ENCODE measurements at regions not wholly inside any gene's neighbourhood (a gene's known extent, or its start where the extent isn't known, plus 50 kb on each side); places are given as distances from the start of the nearest gene placed in this dataset.

- no peak for DNase-seq
These were observed 278.2 kb downstream of the SNX13 start for GRCh38 chr7:17661982-17662585.

- no peak for DNase-seq
These were observed 277.1 kb downstream of the SNX13 start for GRCh38 chr7:17663061-17663675.

GRCh38 chr7:17665029-17665428 is 275.3 kb downstream of the SNX13 start:
- DNase-seq: no peak

GRCh38 chr7:17668122-17668521 is 272.2 kb downstream of the SNX13 start:
- DNase-seq: no peak

- DNase-seq: no peak
These were observed 271.1 kb downstream of the SNX13 start for GRCh38 chr7:17669204-17669603.

- DNase-seq: no peak
These were observed 268.3 kb downstream of the SNX13 start for GRCh38 chr7:17671956-17672355.

GRCh38 chr7:17672783-17673182 is 267.5 kb downstream of the SNX13 start:
- DNase-seq: no peak

- no peak for DNase-seq
These were observed 265.9 kb downstream of the SNX13 start for GRCh38 chr7:17674166-17674942.

GRCh38 chr7:17674943-17675608 is 265.2 kb downstream of the SNX13 start:
- no peak for DNase-seq

GRCh38 chr7:17677408-17677807 is 262.9 kb downstream of the SNX13 start:
- no peak for DNase-seq

GRCh38 chr7:17678896-17679295 is 261.4 kb downstream of the SNX13 start:
- no peak for DNase-seq

- DNase-seq: no peak
These were observed 260.8 kb downstream of the SNX13 start for GRCh38 chr7:17679458-17679857.

- no peak for DNase-seq
These were observed 260.3 kb downstream of the SNX13 start for GRCh38 chr7:17680026-17680425.

GRCh38 chr7:17680943-17681351 is 259.3 kb downstream of the SNX13 start:
- DNase-seq: no peak

GRCh38 chr7:17681965-17682364 is 258.3 kb downstream of the SNX13 start:
- no peak for DNase-seq

- DNase-seq: no peak
These were observed 257.7 kb downstream of the SNX13 start for GRCh38 chr7:17682586-17682985.

GRCh38 chr7:17685141-17685540 is 255.2 kb downstream of the SNX13 start:
- DNase-seq: no peak

- DNase-seq: no peak
These were observed 252.9 kb downstream of the SNX13 start for GRCh38 chr7:17687361-17687760.

- no peak for DNase-seq
These were observed 250.9 kb downstream of the SNX13 start for GRCh38 chr7:17689361-17689902.

GRCh38 chr7:17690030-17690429 is 250.3 kb downstream of the SNX13 start:
- no peak for DNase-seq

GRCh38 chr7:17696422-17696821 is 243.9 kb downstream of the SNX13 start:
- DNase-seq: no peak

GRCh38 chr7:17697128-17697881 is 243.0 kb downstream of the SNX13 start:
- DNase-seq: no peak

GRCh38 chr7:17699696-17700095 is 240.6 kb downstream of the SNX13 start:
- DNase-seq: no peak

Data from right forelimb (tissue), 1 donor.